ENCODE measurements at regions not wholly inside any gene's neighbourhood (a gene's known extent, or its start where the extent isn't known, plus 50 kb on each side); places are given as distances from the start of the nearest gene placed in this dataset.

DNA sequence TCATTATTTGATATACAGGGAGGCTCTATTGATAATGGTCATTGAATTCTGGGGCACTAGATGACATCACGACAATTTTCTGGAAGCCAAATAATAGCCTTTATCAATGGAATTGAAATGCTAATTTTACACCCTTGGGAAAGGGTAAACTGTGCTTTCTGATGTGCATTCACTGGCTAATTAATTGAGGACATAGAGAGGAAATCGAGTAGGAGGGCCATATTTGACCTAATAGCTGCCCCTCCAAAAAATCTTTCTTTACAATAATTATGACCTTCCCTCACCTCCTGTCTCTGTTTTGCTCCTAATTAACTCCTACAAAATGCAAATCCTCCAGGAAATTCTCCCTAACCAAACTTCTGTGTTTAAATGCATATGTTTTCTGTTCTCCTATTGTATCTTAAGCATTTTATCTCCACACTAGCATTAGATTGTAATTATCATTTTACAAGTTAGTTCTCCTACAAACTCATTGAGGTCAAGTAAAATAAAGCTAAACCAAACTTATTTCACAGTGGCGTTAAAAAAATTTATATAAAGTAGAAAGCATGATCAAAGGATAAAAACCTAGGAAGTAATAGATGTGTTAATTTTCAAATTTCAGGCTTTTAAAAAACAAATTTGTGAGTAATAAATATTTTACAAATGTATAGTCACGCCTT lies 1414.0 kb upstream of the AGA start (continued):
- TF ChIP-seq, protein P1, sequence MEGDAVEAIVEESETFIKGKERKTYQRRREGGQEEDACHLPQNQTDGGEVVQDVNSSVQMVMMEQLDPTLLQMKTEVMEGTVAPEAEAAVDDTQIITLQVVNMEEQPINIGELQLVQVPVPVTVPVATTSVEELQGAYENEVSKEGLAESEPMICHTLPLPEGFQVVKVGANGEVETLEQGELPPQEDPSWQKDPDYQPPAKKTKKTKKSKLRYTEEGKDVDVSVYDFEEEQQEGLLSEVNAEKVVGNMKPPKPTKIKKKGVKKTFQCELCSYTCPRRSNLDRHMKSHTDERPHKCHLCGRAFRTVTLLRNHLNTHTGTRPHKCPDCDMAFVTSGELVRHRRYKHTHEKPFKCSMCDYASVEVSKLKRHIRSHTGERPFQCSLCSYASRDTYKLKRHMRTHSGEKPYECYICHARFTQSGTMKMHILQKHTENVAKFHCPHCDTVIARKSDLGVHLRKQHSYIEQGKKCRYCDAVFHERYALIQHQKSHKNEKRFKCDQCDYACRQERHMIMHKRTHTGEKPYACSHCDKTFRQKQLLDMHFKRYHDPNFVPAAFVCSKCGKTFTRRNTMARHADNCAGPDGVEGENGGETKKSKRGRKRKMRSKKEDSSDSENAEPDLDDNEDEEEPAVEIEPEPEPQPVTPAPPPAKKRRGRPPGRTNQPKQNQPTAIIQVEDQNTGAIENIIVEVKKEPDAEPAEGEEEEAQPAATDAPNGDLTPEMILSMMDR (IDR thresholded peaks at IDR 0.05 in 2 of 3, conservative IDR thresholded peaks at IDR 0.05 in 1 of 3; ENCODE audit: control insufficient read depth in 2 of 3, extremely low read depth in 1 of 3, insufficient read depth in 1 of 3, low read depth in 3 of 3, low read length in 3 of 3), result no peak
- no peak for TF ChIP-seq POLR2AphosphoS5 (IDR thresholded peaks at IDR 0.05; ENCODE audit: low read length)
- TF ChIP-seq, protein P2, sequence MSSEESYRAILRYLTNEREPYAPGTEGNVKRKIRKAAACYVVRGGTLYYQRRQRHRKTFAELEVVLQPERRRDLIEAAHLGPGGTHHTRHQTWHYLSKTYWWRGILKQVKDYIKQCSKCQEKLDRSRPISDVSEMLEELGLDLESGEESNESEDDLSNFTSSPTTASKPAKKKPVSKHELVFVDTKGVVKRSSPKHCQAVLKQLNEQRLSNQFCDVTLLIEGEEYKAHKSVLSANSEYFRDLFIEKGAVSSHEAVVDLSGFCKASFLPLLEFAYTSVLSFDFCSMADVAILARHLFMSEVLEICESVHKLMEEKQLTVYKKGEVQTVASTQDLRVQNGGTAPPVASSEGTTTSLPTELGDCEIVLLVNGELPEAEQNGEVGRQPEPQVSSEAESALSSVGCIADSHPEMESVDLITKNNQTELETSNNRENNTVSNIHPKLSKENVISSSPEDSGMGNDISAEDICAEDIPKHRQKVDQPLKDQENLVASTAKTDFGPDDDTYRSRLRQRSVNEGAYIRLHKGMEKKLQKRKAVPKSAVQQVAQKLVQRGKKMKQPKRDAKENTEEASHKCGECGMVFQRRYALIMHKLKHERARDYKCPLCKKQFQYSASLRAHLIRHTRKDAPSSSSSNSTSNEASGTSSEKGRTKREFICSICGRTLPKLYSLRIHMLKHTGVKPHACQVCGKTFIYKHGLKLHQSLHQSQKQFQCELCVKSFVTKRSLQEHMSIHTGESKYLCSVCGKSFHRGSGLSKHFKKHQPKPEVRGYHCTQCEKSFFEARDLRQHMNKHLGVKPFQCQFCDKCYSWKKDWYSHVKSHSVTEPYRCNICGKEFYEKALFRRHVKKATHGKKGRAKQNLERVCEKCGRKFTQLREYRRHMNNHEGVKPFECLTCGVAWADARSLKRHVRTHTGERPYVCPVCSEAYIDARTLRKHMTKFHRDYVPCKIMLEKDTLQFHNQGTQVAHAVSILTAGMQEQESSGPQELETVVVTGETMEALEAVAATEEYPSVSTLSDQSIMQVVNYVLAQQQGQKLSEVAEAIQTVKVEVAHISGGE (CRISPR knock-in tag; IDR thresholded peaks at IDR 0.05), result no peak
- no peak for TF ChIP-seq HDGF (IDR thresholded peaks at IDR 0.05)

DNA sequence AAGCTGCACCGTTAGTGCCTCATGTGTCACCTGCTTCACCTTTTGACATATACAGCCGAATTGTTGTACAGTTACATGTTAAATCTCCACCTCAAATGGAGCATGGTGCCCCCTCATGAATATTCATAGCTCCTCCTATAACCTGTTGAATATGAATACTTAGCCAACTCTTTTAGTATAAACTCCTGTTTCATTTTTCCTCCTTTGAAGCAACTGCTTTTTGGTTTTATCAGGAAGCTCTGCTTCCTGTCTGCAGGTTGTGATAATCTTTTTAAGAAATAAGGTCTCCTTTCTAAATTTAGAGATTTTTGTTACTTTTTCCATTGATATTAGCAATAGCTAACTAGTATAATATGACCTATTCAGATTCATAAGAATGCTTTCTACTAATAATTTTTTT lies 1429.2 kb upstream of the AGA start:
- H3K27ac ChIP-seq (ENCODE audit: control insufficient read depth, insufficient read depth), result no peak overlapping the region
- ChIA-PET CTCF (no interaction called here), POLR2A (no interaction called here), SMC1A (ENCODE audit: uncharacterized antibody, unreplicated experiment) (no interaction called here), RAD21 (ENCODE audit: unreplicated experiment) (no interaction called here)
- no peak for DNase-seq (ENCODE audit: low read depth, low spot score)
- H3K79me2 ChIP-seq (ENCODE audit: control insufficient read depth, insufficient read depth, low read length), result no peaks in the 10 kb centered on the region
- no peak for TF ChIP-seq ZNF274 (IDR thresholded peaks at IDR 0.05; ENCODE audit: insufficient read depth, insufficient read length)
- no peak for TF ChIP-seq SRF (IDR thresholded peaks at IDR 0.05; ENCODE audit: low read depth in 2 of 2, low read length in 2 of 2)
- no peak for TF ChIP-seq WRNIP1 (IDR thresholded peaks at IDR 0.05; ENCODE audit: borderline replicate concordance, low read depth, low read length)
- no peak for TF ChIP-seq KLF5 (IDR thresholded peaks at IDR 0.05; ENCODE audit: partially characterized antibody)
- TF ChIP-seq RFX5 (IDR thresholded peaks at IDR 0.05; ENCODE audit: low read depth, low read length), result no peak
- TF ChIP-seq, protein P3, sequence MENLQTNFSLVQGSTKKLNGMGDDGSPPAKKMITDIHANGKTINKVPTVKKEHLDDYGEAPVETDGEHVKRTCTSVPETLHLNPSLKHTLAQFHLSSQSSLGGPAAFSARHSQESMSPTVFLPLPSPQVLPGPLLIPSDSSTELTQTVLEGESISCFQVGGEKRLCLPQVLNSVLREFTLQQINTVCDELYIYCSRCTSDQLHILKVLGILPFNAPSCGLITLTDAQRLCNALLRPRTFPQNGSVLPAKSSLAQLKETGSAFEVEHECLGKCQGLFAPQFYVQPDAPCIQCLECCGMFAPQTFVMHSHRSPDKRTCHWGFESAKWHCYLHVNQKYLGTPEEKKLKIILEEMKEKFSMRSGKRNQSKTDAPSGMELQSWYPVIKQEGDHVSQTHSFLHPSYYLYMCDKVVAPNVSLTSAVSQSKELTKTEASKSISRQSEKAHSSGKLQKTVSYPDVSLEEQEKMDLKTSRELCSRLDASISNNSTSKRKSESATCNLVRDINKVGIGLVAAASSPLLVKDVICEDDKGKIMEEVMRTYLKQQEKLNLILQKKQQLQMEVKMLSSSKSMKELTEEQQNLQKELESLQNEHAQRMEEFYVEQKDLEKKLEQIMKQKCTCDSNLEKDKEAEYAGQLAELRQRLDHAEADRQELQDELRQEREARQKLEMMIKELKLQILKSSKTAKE (IDR thresholded peaks at IDR 0.05; ENCODE audit: low read depth, poor library complexity, severe bottlenecking), result no peak
- TF ChIP-seq CEBPB (IDR thresholded peaks at IDR 0.05; ENCODE audit: borderline replicate concordance in 1 of 2, low read depth in 2 of 2, low read length in 2 of 2), result no peak
- TF ChIP-seq, protein P4, sequence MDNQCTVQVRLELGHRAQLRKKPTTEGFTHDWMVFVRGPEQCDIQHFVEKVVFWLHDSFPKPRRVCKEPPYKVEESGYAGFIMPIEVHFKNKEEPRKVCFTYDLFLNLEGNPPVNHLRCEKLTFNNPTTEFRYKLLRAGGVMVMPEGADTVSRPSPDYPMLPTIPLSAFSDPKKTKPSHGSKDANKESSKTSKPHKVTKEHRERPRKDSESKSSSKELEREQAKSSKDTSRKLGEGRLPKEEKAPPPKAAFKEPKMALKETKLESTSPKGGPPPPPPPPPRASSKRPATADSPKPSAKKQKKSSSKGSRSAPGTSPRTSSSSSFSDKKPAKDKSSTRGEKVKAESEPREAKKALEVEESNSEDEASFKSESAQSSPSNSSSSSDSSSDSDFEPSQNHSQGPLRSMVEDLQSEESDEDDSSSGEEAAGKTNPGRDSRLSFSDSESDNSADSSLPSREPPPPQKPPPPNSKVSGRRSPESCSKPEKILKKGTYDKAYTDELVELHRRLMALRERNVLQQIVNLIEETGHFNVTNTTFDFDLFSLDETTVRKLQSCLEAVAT (IDR thresholded peaks at IDR 0.05), result no peak
- no peak for TF ChIP-seq EED (IDR thresholded peaks at IDR 0.05; ENCODE audit: low read depth)
- no peaks in the 10 kb centered on the region for H3K27me3 ChIP-seq (replicated peaks in 1 of 2; ENCODE audit: control insufficient read depth in 2 of 2, insufficient read depth in 2 of 2, low read length in 1 of 2)
- BruUV-seq (replicated peaks), result no TSS peak
- ATAC-seq, result no peak
- H3K9ac ChIP-seq (ENCODE audit: control insufficient read depth, insufficient read depth, low read length), result no peak overlapping the region
- in situ Hi-C loops (cut with MboI), result no loop called here
- no peaks in the 10 kb centered on the region for H3K9me3 ChIP-seq (replicated peaks; ENCODE audit: control insufficient read depth, insufficient read depth, low read length)
- H3K4me3 ChIP-seq, result no peak overlapping the region
- no peak overlapping the region for H3K4me2 ChIP-seq (ENCODE audit: control insufficient read depth, insufficient read depth)
- 0% methylated on average over 2 of the region's 2 CpGs for WGBS (ENCODE audit: insufficient coverage, insufficient replicate concordance, low lambda C conversion rate, missing lambda C conversion rate)
- no peaks in the 10 kb centered on the region for H3K4me1 ChIP-seq (ENCODE audit: control insufficient read depth, insufficient read depth, low read length)
- H2AFZ ChIP-seq (ENCODE audit: control insufficient read depth, low read depth, low read length), result no peak overlapping the region
- intact Hi-C loops (cut with micrococcal nuclease; ENCODE audit: unreplicated experiment), result no loop called here
- no peak for FAIRE-seq
- H3K36me3 ChIP-seq (ENCODE audit: control insufficient read depth in 2 of 2, insufficient read depth in 2 of 2, low read length in 1 of 2), result no peaks in the 10 kb centered on the region
- no peaks in the 10 kb centered on the region for H4K20me1 ChIP-seq (ENCODE audit: control insufficient read depth, insufficient read depth)

Measured in GM12878 (cell line).